K562 (cell line): ENCODE measurements at regions not wholly inside any gene's neighbourhood (a gene's known extent, or its start where the extent isn't known, plus 50 kb on each side); places are given as distances from the start of the nearest gene placed in this dataset.

Experiments
- ATF3 ChIP-seq, 2 experiments: fragments of 450-650 bp in 1 of 2; sonication (generic) in 1 of 2; formaldehyde crosslinking in 1 of 2; IDR thresholded peaks in 1 of 2; conservative IDR thresholded peaks in 1 of 2; 2 replicates each; pipeline versions ENCODE4 v1.6.1 to v1.8.1; 2016 to 2023; ENCODE audit warnings: mild to moderate bottlenecking in 2 of 2, moderate library complexity in 2 of 2, inconsistent platforms in 1 of 2, missing genetic modification reagents in 1 of 2
- BMI1 ChIP-seq: fragments of 150-350 bp; IDR thresholded peaks from 2 replicates; pipeline ENCODE4 v1.6.1; 2014; ENCODE audit warnings: low read length
- CEBPB ChIP-seq: fragments of 450-650 bp; IDR thresholded peaks from 2 replicates; pipeline ENCODE4 v1.6.1; 2016; ENCODE audit warnings: missing genetic modification characterization, missing compliant biosample characterization
- FOXA1 ChIP-seq: fragments of 450-650 bp; IDR thresholded peaks from 2 replicates; pipeline ENCODE4 v1.6.1; 2016; ENCODE audit warnings: mild to moderate bottlenecking, borderline replicate concordance
- FOXK1 ChIP-seq: sonication (generic); formaldehyde crosslinking; IDR thresholded peaks from 2 replicates; pipeline ENCODE4 v1.8.0; 2022; ENCODE audit warnings: missing genetic modification reagents, mild to moderate bottlenecking, borderline replicate concordance
- GATA2 ChIP-seq: sonication (generic); formaldehyde crosslinking; IDR thresholded peaks from 2 replicates; pipeline ENCODE4 v1.4.0; 2020; ENCODE audit warnings: mild to moderate bottlenecking, missing genetic modification reagents
- HCFC1 ChIP-seq: IDR thresholded peaks from 2 replicates; pipeline ENCODE4 v1.6.1; 2012; ENCODE audit warnings: low read depth, low read length, improper control_type of control experiment
- HMG20A ChIP-seq: fragments of 450-650 bp; formaldehyde crosslinking; conservative IDR thresholded peaks from 2 replicates; pipeline ENCODE4 v1.4.0; 2020; ENCODE audit warnings: mild to moderate bottlenecking, mixed read lengths
- POLR2A ChIP-seq: fragments of 450-650 bp; conservative IDR thresholded peaks from 2 replicates; pipeline ENCODE4 v1.6.1; 2016
- RAD51 ChIP-seq: fragments of 450-650 bp; IDR thresholded peaks from 2 replicates; pipeline ENCODE4 v1.7.1; 2016; ENCODE audit warnings: low read depth, mild to moderate bottlenecking, borderline replicate concordance
- RFX5 ChIP-seq: IDR thresholded peaks from 2 replicates; pipeline ENCODE4 v1.6.1; 2011; ENCODE audit warnings: low read depth, mild to moderate bottlenecking, improper control_type of control experiment, low read length
- TF ChIP-seq, protein P1 (sequence below), 3 experiments: IDR thresholded peaks in 2 of 3; conservative IDR thresholded peaks in 1 of 3; 2 replicates each; pipeline ENCODE4 v1.5.1; 2011 to 2012; ENCODE audit warnings: low read length in 3 of 3, mild to moderate bottlenecking in 3 of 3, control low read depth in 2 of 3, improper control_type of control experiment in 1 of 3, inconsistent platforms in 1 of 3, low read depth in 1 of 3, mixed read lengths in 1 of 3, moderate library complexity in 1 of 3; ENCODE audit not compliant: insufficient read depth in 2 of 3
- TF ChIP-seq, protein P2 (sequence below), 2 experiments: fragments of 450-650 bp; IDR thresholded peaks; 2 replicates each; pipeline ENCODE4 v1.6.1; 2016; ENCODE audit warnings: mild to moderate bottlenecking in 2 of 2, borderline replicate concordance in 1 of 2, low read depth in 1 of 2, moderate library complexity in 1 of 2

GRCh38 chr4:159520074-159520473 is 417.2 kb downstream of the RAPGEF2 start:
- TF ChIP-seq BMI1 (no peak), HMG20A (CRISPR knock-in tag) (no peak), RFX5 (no peak), HCFC1 (no peak), ATF3 (IDR thresholded peaks at IDR 0.05) (no peak), ATF3 (CRISPR knock-in tag; conservative IDR thresholded peaks at IDR 0.05) (no peak), CEBPB (tag) (no peak), RAD51 (no peak), FOXA1 (no peak), GATA2 (CRISPR knock-in tag) (no peak), POLR2A (no peak), FOXK1 (CRISPR knock-in tag) (no peak)
- TF ChIP-seq, protein P1, sequence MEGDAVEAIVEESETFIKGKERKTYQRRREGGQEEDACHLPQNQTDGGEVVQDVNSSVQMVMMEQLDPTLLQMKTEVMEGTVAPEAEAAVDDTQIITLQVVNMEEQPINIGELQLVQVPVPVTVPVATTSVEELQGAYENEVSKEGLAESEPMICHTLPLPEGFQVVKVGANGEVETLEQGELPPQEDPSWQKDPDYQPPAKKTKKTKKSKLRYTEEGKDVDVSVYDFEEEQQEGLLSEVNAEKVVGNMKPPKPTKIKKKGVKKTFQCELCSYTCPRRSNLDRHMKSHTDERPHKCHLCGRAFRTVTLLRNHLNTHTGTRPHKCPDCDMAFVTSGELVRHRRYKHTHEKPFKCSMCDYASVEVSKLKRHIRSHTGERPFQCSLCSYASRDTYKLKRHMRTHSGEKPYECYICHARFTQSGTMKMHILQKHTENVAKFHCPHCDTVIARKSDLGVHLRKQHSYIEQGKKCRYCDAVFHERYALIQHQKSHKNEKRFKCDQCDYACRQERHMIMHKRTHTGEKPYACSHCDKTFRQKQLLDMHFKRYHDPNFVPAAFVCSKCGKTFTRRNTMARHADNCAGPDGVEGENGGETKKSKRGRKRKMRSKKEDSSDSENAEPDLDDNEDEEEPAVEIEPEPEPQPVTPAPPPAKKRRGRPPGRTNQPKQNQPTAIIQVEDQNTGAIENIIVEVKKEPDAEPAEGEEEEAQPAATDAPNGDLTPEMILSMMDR (IDR thresholded peaks at IDR 0.05 in 2 of 3, conservative IDR thresholded peaks at IDR 0.05 in 1 of 3; ENCODE audit: insufficient read depth in 2 of 3, low read depth in 1 of 3, low read length in 3 of 3), result no peak
- TF ChIP-seq, protein P2, sequence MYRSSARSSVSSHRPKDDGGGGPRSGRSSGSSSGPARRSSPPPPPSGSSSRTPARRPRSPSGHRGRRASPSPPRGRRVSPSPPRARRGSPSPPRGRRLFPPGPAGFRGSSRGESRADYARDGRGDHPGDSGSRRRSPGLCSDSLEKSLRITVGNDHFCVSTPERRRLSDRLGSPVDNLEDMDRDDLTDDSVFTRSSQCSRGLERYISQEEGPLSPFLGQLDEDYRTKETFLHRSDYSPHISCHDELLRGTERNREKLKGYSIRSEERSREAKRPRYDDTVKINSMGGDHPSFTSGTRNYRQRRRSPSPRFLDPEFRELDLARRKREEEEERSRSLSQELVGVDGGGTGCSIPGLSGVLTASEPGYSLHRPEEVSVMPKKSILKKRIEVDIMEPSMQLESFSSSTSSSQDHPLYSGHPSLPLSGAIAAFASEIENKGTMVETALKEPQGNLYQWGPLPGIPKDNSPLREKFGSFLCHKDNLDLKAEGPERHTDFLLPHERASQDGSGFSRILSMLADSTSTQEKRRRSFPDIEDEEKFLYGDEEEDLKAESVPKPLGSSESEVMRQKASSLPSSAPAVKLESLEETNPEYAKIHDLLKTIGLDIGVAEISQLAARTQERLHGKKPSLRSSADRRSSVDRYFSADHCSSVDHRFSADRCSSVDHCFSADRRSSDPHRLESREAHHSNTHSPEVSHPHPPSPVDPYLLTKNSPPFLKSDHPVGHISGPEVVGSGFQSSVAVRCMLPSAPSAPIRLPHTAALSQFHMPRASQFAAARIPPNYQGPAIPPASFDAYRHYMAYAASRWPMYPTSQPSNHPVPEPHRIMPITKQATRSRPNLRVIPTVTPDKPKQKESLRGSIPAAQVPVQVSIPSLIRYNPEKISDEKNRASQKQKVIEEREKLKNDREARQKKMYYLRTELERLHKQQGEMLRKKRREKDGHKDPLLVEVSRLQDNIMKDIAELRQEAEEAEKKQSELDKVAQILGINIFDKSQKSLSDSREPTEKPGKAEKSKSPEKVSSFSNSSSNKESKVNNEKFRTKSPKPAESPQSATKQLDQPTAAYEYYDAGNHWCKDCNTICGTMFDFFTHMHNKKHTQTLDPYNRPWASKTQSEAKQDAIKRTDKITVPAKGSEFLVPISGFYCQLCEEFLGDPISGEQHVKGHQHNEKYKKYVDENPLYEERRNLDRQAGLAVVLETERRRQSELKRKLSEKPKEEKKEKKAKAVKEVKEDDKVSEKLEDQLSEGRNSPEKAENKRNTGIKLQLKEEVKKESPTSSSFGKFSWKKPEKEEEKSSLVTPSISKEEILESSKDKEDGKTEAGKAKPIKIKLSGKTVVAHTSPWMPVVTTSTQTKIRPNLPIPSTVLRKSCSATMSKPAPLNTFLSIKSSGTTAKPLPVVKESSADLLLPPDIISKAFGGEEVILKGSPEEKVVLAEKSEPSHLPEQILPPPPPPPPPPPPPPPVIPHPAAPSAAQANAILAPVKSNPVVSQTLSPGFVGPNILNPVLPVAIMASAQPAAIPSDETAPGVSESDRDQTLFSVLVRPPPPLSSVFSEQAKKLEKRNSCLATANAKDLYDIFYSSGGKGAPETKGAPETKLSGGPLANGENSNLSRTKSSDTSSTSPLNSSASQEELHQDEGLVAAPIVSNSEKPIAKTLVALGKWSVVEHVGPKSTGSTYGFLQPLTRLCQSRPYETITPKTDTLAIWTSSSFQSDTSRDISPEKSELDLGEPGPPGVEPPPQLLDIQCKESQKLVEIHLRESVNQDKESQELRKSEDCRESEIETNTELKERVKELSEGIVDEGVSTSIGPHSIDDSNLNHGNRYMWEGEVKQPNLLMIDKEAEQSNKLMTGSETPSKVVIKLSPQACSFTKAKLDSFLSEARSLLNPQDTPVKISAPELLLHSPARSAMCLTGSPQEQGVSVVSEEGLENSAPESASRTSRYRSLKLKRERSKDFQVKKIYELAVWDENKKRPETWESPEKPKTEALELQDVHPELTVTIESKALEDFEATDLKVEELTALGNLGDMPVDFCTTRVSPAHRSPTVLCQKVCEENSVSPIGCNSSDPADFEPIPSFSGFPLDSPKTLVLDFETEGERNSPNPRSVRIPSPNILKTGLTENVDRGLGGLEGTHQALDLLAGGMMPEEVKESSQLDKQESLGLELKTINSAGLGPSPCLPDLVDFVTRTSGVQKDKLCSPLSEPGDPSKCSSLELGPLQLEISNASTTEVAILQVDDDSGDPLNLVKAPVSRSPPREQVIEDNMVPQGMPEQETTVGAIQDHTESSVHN (IDR thresholded peaks at IDR 0.05; ENCODE audit: borderline replicate concordance in 1 of 2, low read depth in 1 of 2), result no peak
